ENCODE measurements at regions not wholly inside any gene's neighbourhood (a gene's known extent, or its start where the extent isn't known, plus 50 kb on each side); places are given as distances from the start of the nearest gene placed in this dataset.

DNA sequence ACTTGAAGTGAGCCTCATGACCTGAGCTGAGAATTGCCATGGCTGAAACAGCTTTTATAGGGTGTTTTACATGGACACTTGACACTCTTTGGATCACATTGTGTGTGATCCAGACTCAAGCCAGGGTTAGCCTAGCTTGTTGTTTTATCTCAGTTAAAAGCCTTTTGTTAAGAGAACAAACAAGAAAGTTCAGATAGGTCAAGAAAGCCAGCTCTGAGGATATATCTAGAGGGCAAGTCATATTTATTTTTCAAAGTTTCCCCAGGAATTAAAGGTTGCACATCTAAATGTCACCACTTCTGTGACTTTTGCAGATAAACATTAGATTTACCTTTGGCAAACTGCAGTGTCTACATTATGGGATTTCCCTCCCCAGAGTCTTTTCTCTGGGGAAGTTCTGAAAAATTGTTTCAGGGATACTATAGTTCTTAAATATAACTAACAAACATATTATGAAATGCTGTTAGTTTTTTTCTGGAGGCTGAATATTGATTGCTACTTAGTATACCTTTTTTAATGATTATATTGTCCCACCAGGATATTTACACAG lies 134.5 kb downstream of the C9orf152 start:
- no peaks in the 10 kb centered on the region for H3K27me3 ChIP-seq
- no peaks in the 10 kb centered on the region for H3K36me3 ChIP-seq
- H3K9me3 ChIP-seq: no peaks in the 10 kb centered on the region
- H3K4me1 ChIP-seq: peaks cover 31% of the 10 kb centered on the region
- DNase-seq (ENCODE audit: low spot score in 2 of 2): no peak
- peak overlapping the region; percentile 39 for H3K27ac ChIP-seq
- H3K4me3 ChIP-seq: no peak overlapping the region
- no peak for TF ChIP-seq POLR2AphosphoS5 (IDR thresholded peaks at IDR 0.05)
- no peak for TF ChIP-seq EP300 (IDR thresholded peaks at IDR 0.05)
- TF ChIP-seq, protein P1, sequence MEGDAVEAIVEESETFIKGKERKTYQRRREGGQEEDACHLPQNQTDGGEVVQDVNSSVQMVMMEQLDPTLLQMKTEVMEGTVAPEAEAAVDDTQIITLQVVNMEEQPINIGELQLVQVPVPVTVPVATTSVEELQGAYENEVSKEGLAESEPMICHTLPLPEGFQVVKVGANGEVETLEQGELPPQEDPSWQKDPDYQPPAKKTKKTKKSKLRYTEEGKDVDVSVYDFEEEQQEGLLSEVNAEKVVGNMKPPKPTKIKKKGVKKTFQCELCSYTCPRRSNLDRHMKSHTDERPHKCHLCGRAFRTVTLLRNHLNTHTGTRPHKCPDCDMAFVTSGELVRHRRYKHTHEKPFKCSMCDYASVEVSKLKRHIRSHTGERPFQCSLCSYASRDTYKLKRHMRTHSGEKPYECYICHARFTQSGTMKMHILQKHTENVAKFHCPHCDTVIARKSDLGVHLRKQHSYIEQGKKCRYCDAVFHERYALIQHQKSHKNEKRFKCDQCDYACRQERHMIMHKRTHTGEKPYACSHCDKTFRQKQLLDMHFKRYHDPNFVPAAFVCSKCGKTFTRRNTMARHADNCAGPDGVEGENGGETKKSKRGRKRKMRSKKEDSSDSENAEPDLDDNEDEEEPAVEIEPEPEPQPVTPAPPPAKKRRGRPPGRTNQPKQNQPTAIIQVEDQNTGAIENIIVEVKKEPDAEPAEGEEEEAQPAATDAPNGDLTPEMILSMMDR (IDR thresholded peaks at IDR 0.05): no peak
- TF ChIP-seq POLR2A (IDR thresholded peaks at IDR 0.05): no peak

DNA sequence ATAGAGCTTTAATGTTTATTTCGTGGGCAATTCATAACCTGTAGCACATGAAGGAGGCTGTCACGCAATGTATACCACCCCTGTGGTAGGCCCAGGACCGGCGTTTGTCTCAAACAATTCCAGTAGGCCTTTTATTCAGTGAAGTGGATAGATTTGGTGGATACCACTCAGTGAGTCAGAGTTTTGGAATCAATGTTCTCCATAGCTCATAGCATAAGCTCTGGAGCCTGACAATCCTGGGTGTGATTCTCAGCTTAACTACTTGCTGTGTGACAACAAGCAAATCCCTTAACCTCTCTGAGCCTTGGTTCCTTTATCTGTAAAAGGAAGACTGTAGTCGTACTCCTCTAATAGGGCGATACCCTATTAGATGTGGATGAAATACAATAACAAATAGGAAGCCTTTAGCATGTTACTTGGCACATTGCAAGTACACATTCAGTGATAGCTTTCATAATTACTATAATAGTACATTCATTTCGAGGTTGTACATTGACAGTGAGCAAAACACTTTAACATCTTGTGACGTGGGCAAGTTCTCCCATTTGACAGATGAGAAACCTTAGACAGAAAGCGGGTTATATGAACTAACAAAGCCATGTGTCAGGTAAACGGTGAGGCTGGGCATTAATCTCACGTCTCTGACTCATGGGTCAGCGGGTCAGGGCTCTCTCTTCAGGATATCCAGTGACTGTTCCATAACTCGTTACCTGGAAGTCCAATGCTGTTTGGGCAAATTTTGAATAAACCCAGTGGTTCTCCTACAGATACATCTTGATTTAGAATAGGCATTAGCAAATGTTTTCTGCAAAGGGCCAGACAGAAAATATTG lies 130.8 kb downstream of the C9orf152 start:
- peak overlapping the region; percentile 7 for H3K27ac ChIP-seq
- H3K36me3 ChIP-seq: no peaks in the 10 kb centered on the region
- no peaks in the 10 kb centered on the region for H3K9me3 ChIP-seq
- no peaks in the 10 kb centered on the region for H3K27me3 ChIP-seq
- no peak for TF ChIP-seq POLR2A (IDR thresholded peaks at IDR 0.05)
- TF ChIP-seq, protein P1 (IDR thresholded peaks at IDR 0.05): no peak
- no peak for TF ChIP-seq POLR2AphosphoS5 (IDR thresholded peaks at IDR 0.05)
- TF ChIP-seq EP300 (IDR thresholded peaks at IDR 0.05): no peak
- H3K4me1 ChIP-seq: peaks cover 41% of the 10 kb centered on the region
- DNase-seq (ENCODE audit: low spot score in 2 of 2): no peak
- no peak overlapping the region for H3K4me3 ChIP-seq
- 81% methylated on average over 12 of the region's 13 CpGs for WGBS

- DNase-seq (ENCODE audit: low spot score in 2 of 2): no peak
- H3K4me3 ChIP-seq: no peak overlapping the region
- no peaks in the 10 kb centered on the region for H3K9me3 ChIP-seq
- 44% methylated on average over 7 of the region's 7 CpGs for WGBS
- H3K27ac ChIP-seq: peak overlapping the region; percentile 7
- H3K4me1 ChIP-seq: peaks cover 36% of the 10 kb centered on the region
- no peaks in the 10 kb centered on the region for H3K27me3 ChIP-seq
- TF ChIP-seq, protein P1 (IDR thresholded peaks at IDR 0.05): no peak
- no peaks in the 10 kb centered on the region for H3K36me3 ChIP-seq
Measured at GRCh38 chr9:110077925-110078324, 130.0 kb downstream of the C9orf152 start.

DNA sequence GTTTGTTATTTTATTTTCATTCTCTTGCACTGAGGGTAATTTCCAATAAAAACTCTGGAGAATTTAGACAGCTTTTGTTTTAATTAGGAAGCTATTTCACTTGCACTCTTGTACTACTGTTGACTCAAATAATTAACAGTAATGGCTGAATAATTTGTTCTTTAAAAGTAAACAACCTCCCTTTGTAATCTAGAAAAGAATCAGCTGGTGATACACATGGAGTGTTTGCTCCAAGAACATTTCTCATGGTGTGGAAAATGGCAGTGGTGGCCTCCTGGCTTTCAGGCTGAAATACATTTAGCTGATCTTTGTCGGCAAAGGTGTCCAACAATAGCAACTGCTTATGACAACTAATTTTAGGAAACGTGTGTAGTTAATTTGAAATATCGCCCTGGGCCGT lies 129.4 kb downstream of the C9orf152 start:
- Histone ChIP-seq H3K27ac (peak overlapping the region; percentile 7), H3K4me1 (peaks cover 30% of the 10 kb centered on the region), H3K9me3 (no peaks in the 10 kb centered on the region), H3K27me3 (no peaks in the 10 kb centered on the region), H3K4me3 (no peak overlapping the region), H3K36me3 (no peaks in the 10 kb centered on the region)
- 45% methylated on average over 4 of the region's 4 CpGs for WGBS
- TF ChIP-seq POLR2AphosphoS5 (IDR thresholded peaks at IDR 0.05) (no peak), POLR2A (IDR thresholded peaks at IDR 0.05) (no peak), EP300 (IDR thresholded peaks at IDR 0.05) (no peak)
- TF ChIP-seq, protein P1 (IDR thresholded peaks at IDR 0.05): no peak
- no peak for DNase-seq (ENCODE audit: low spot score in 2 of 2)

DNA sequence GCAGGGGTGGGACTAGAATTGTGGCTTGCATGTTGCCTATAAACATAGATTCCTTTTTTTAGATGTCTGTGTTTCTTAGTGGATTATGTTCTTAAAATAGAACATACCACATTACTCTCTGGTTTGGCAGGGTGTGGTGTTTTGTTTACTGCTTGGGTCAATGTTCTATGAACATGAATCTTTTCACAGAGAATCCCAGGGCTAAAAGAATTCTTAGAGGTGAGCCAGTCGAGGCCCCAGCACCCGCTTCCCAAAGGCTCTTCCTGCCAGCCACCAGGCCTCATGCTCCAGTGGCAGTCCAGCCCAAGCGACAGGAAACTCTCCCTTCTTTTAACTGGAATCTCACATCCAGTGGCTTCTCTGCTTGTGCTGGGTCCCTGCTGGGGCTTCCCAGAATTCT lies 126.6 kb downstream of the C9orf152 start:
- TF ChIP-seq, protein P1 (IDR thresholded peaks at IDR 0.05): no peak
- TF ChIP-seq POLR2AphosphoS5 (IDR thresholded peaks at IDR 0.05) (no peak), EP300 (IDR thresholded peaks at IDR 0.05) (no peak), POLR2A (IDR thresholded peaks at IDR 0.05) (no peak)
- no peak for DNase-seq (ENCODE audit: low spot score in 2 of 2)
- Histone ChIP-seq H3K27me3 (no peaks in the 10 kb centered on the region), H3K4me1 (peaks cover 28% of the 10 kb centered on the region), H3K27ac (peak overlapping the region; percentile 62), H3K36me3 (no peaks in the 10 kb centered on the region), H3K4me3 (no peak overlapping the region), H3K9me3 (no peaks in the 10 kb centered on the region)
- WGBS: 60% methylated on average over 3 of the region's 3 CpGs
